NAMALWA (cell line): ENCODE measurements at regions not wholly inside any gene's neighbourhood (a gene's known extent, or its start where the extent isn't known, plus 50 kb on each side); places are given as distances from the start of the nearest gene placed in this dataset.
"Not testable (repeated sequence)": the region's sequence is repeated elsewhere in the genome, so short reads cannot be mapped to it uniquely, and the experiment has no call there.

Experiments used
- DNase-seq: peaks from one replicate; pipeline ENCODE4 v3.0.0-alpha.2; 2015; ENCODE audit warnings: low spot score

GRCh38 chrX:122913134-122913533, 270.9 kb upstream of the GRIA3 start:
- no peak for DNase-seq

- no peak for DNase-seq
These were observed 270.3 kb upstream of the GRIA3 start for GRCh38 chrX:122913764-122914163.

GRCh38 chrX:122914256-122914655, 269.8 kb upstream of the GRIA3 start:
- no peak for DNase-seq

- DNase-seq, result no peak
These were observed 249.9 kb upstream of the GRIA3 start for GRCh38 chrX:122934131-122934530.

GRCh38 chrX:122940199-122940598, 243.9 kb upstream of the GRIA3 start:
- no peak for DNase-seq

GRCh38 chrX:122941806-122942205, 242.3 kb upstream of the GRIA3 start:
- DNase-seq, result no peak

GRCh38 chrX:122943918-122944317, 240.2 kb upstream of the GRIA3 start:
- no peak for DNase-seq

GRCh38 chrX:122945328-122945727, 238.8 kb upstream of the GRIA3 start:
- DNase-seq, result no peak

- DNase-seq, result no peak
These were observed 211.5 kb upstream of the GRIA3 start for GRCh38 chrX:122972604-122973003.

GRCh38 chrX:122982521-122982920, 201.6 kb upstream of the GRIA3 start:
- no peak for DNase-seq

- not testable (repeated sequence) for DNase-seq
These were observed 181.2 kb upstream of the GRIA3 start for GRCh38 chrX:123002844-123003243.

- no peak for DNase-seq
These were observed 170.9 kb upstream of the GRIA3 start for GRCh38 chrX:123013141-123013540.

GRCh38 chrX:123036401-123036800, 147.7 kb upstream of the GRIA3 start:
- no peak for DNase-seq

- no peak for DNase-seq
These were observed 134.9 kb upstream of the GRIA3 start for GRCh38 chrX:123049071-123049625.

- no peak for DNase-seq
These were observed 123.1 kb upstream of the GRIA3 start for GRCh38 chrX:123060986-123061385.

GRCh38 chrX:123064053-123064452, 120.0 kb upstream of the GRIA3 start:
- no peak for DNase-seq

- DNase-seq, result no peak
These were observed 111.2 kb upstream of the GRIA3 start for GRCh38 chrX:123072686-123073385.

- no peak for DNase-seq
These were observed 108.0 kb upstream of the GRIA3 start for GRCh38 chrX:123075947-123076561.

GRCh38 chrX:123077631-123078030, 106.4 kb upstream of the GRIA3 start:
- no peak for DNase-seq

- DNase-seq, result no peak
These were observed 104.0 kb upstream of the GRIA3 start for GRCh38 chrX:123080065-123080464.

GRCh38 chrX:123081776-123082175, 102.3 kb upstream of the GRIA3 start:
- no peak for DNase-seq

GRCh38 chrX:123083924-123084323, 100.2 kb upstream of the GRIA3 start:
- no peak for DNase-seq

GRCh38 chrX:123084797-123085196, 99.3 kb upstream of the GRIA3 start:
- DNase-seq, result no peak
